GM21619 (cell line): ENCODE measurements at regions not wholly inside any gene's neighbourhood (a gene's known extent, or its start where the extent isn't known, plus 50 kb on each side); places are given as distances from the start of the nearest gene placed in this dataset.
A peak's percentile ranks its signal among the peaks of the same experiment; 100 is the strongest.
"Not testable (repeated sequence)": the region's sequence is repeated elsewhere in the genome, so short reads cannot be mapped to it uniquely, and the experiment has no call there.

Source experiments
- ATAC-seq: cut with Tn5 transposase; IDR thresholded peaks from one replicate; pipeline ENCODE4 v1.9.1; 2021; ENCODE audit not compliant: unreplicated experiment

GRCh38 chr12:83527810-83528209, 841.1 kb downstream of the TMTC2 start:
- no peak for ATAC-seq

- ATAC-seq: no peak
Measured at GRCh38 chr12:83515306-83516026, 828.8 kb downstream of the TMTC2 start.

- ATAC-seq: no peak
Measured at GRCh38 chr12:83514372-83514771, 827.7 kb downstream of the TMTC2 start.

- ATAC-seq: no peak
Measured at GRCh38 chr12:83506841-83507240, 820.1 kb downstream of the TMTC2 start.

GRCh38 chr12:83505586-83505985, 818.9 kb downstream of the TMTC2 start:
- ATAC-seq: no peak

GRCh38 chr12:83499894-83500293, 813.2 kb downstream of the TMTC2 start:
- not testable (repeated sequence) for ATAC-seq

- ATAC-seq: no peak
Measured at GRCh38 chr12:83477696-83478095, 791.0 kb downstream of the TMTC2 start.

- ATAC-seq: no peak
Measured at GRCh38 chr12:83476695-83477690, 790.3 kb downstream of the TMTC2 start.

- no peak for ATAC-seq
Measured at GRCh38 chr12:83476006-83476405, 789.3 kb downstream of the TMTC2 start.

- ATAC-seq: no peak
Measured at GRCh38 chr12:83474369-83474768, 787.7 kb downstream of the TMTC2 start.

GRCh38 chr12:83473408-83474095, 786.8 kb downstream of the TMTC2 start:
- ATAC-seq: peak; percentile 98

- no peak for ATAC-seq
Measured at GRCh38 chr12:83472772-83473171, 786.1 kb downstream of the TMTC2 start.

- no peak for ATAC-seq
Measured at GRCh38 chr12:83472350-83472749, 785.6 kb downstream of the TMTC2 start.

GRCh38 chr12:83471341-83471740, 784.6 kb downstream of the TMTC2 start:
- ATAC-seq: no peak

GRCh38 chr12:83470749-83471148, 784.0 kb downstream of the TMTC2 start:
- no peak for ATAC-seq

- no peak for ATAC-seq
Measured at GRCh38 chr12:83468988-83469908, 782.5 kb downstream of the TMTC2 start.

GRCh38 chr12:83465632-83466031, 778.9 kb downstream of the TMTC2 start:
- ATAC-seq: no peak

- no peak for ATAC-seq
Measured at GRCh38 chr12:83462419-83462818, 775.7 kb downstream of the TMTC2 start.

- ATAC-seq: no peak
Measured at GRCh38 chr12:83461336-83461935, 774.7 kb downstream of the TMTC2 start.

GRCh38 chr12:83451189-83451588, 764.5 kb downstream of the TMTC2 start:
- no peak for ATAC-seq
